Colonic mucosa (tissue), 4 donors: ENCODE measurements at regions not wholly inside any gene's neighbourhood (a gene's known extent, or its start where the extent isn't known, plus 50 kb on each side); places are given as distances from the start of the nearest gene placed in this dataset.

Experiments used
- DNase-seq: peaks from one replicate; pipeline ENCODE4 v3.0.0-alpha.2; 2020
- H3K27ac ChIP-seq: fragments of 200-600 bp; one replicate; pipeline ENCODE4 v1.8.0; 2021
- H3K27me3 ChIP-seq: fragments of 200-600 bp; one replicate; pipeline ENCODE4 v1.8.0; 2021
- H3K36me3 ChIP-seq: fragments of 200-600 bp; one replicate; pipeline ENCODE4 v1.8.0; 2021
- H3K4me1 ChIP-seq: fragments of 200-600 bp; one replicate; pipeline ENCODE4 v1.8.0; 2021; ENCODE audit warnings: mild to moderate bottlenecking
- H3K4me3 ChIP-seq: fragments of 200-600 bp; one replicate; pipeline ENCODE4 v1.8.0; 2021
- H3K9ac ChIP-seq, 2 donors: one replicate each; pipeline ENCODE4 v1.7.0; 2013; ENCODE audit warnings: control low read depth in 2 of 2, low read depth in 2 of 2, low read length in 2 of 2
- H3K9me3 ChIP-seq: fragments of 200-600 bp; one replicate; pipeline ENCODE4 v1.8.0; 2021
- CTCF ChIP-seq: fragments of 200-600 bp; IDR thresholded peaks from one replicate; pipeline ENCODE4 v1.8.0; 2022; ENCODE audit warnings: antibody characterized with exemption, mild to moderate bottlenecking
- intact Hi-C: fragments of 100-400 bp; cut with DNase I; formaldehyde crosslinking; loops from one replicate; pipeline ENCODE4 v1.14.1; 2022
- donor health status: healthy.
- donor health status: DM: no; HTN: no; CAD: no.
- donor health status: DM: no; HTN: no; CAD: no.

DNA sequence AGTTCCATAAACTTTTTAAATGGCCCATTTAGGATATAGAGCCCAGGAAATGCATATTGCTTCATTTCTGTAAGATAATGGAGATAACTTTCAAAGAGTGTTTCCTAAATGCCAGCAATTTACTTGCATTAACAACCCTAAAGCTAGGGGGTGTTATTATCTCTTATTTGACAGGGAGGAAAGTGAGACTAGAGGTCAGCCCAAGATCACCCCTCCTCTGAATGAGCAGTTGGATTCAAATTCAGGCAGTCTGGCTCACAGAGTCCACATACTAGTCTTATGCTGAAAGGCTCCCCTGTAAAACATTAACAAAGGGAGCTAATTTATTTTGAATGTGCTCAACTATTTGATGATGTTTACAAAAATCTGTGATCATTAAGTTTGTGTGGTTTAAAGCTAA, 49.9 kb upstream of the TRIM77 start:
- Histone ChIP-seq H3K4me1 (no peaks in the 10 kb centered on the region), H3K27me3 (no peaks in the 10 kb centered on the region), H3K9me3 (no peaks in the 10 kb centered on the region), H3K27ac (no peak overlapping the region), H3K9ac (no peak overlapping the region), H3K4me3 (no peak overlapping the region), H3K36me3 (no peaks in the 10 kb centered on the region)
- TF ChIP-seq CTCF = no peak
- DNase-seq = no peak
- intact Hi-C loops = no loop called here
